Heart left ventricle (tissue), 16 donors: ENCODE measurements at regions not wholly inside any gene's neighbourhood (a gene's known extent, or its start where the extent isn't known, plus 50 kb on each side); places are given as distances from the start of the nearest gene placed in this dataset.
"Not testable (repeated sequence)": the region's sequence is repeated elsewhere in the genome, so short reads cannot be mapped to it uniquely, and the experiment has no call there.

Experiments used
- ATAC-seq, 4 donors: fragments of 200-7000 bp; cut with Tn5 transposase; one replicate each; pipeline ENCODE4 v1.9.1; 2020 to 2022; ENCODE audit warnings: moderate library complexity in 4 of 4, mild to moderate bottlenecking in 3 of 4, moderate number of reproducible peaks in 1 of 4
- DNase-seq, 5 donors: peaks; one replicate each; pipeline ENCODE4 v3.0.0-alpha.2; 2020
- H3K27ac ChIP-seq, 12 donors: fragments of 200-600 bp; sonication (generic) in 4 of 12; one replicate each; pipeline versions ENCODE4 v1.5.0 to v1.8.0; 2016 to 2022; ENCODE audit warnings: mild to moderate bottlenecking in 2 of 12
- H3K27me3 ChIP-seq, 9 donors: fragments of 200-600 bp; sonication (generic) in 2 of 9; one replicate each; pipeline versions ENCODE4 v1.5.1 to v1.8.0; 2016 to 2022; ENCODE audit warnings: mild to moderate bottlenecking in 3 of 9
- H3K36me3 ChIP-seq, 9 donors: fragments of 200-600 bp; sonication (generic) in 2 of 9; one replicate each; pipeline versions ENCODE4 v1.5.0 to v1.8.0; 2018 to 2022; ENCODE audit warnings: mild to moderate bottlenecking in 2 of 9
- H3K4me1 ChIP-seq, 12 donors: fragments of 200-600 bp; sonication (generic) in 4 of 12; one replicate each; pipeline versions ENCODE4 v1.5.0 to v1.8.0; 2016 to 2022; ENCODE audit warnings: mild to moderate bottlenecking in 3 of 12
- H3K4me3 ChIP-seq, 12 donors: fragments of 200-600 bp; sonication (generic) in 4 of 12; one replicate each; pipeline versions ENCODE4 v1.5.0 to v1.8.0; 2017 to 2022; ENCODE audit warnings: mild to moderate bottlenecking in 9 of 12, moderate library complexity in 4 of 12
- H3K9me3 ChIP-seq, 12 donors: fragments of 200-600 bp; sonication (generic) in 4 of 12; one replicate each; pipeline versions ENCODE4 v1.5.0 to v1.8.0; 2016 to 2022; ENCODE audit warnings: mild to moderate bottlenecking in 1 of 12
- POLR2A ChIP-seq, 2 donors: fragments of 450-650 bp; IDR thresholded peaks; one replicate each; pipeline ENCODE4 v1.6.1; 2017; ENCODE audit warnings: antibody characterized with exemption in 2 of 2, mild to moderate bottlenecking in 2 of 2, moderate library complexity in 2 of 2
- WGBS, 4 donors: extraction: QIAGEN DNeasy Blood & Tissue Kit in 2 of 4; methylation state at CpG; one replicate each; pipeline versions ENCODE4 v1.1.5 to v1.1.7; 2013 to 2018; 5-methylcytosine and 5-hydroxymethylcytosine counted together
- intact Hi-C, 10 donors: fragments of 100-400 bp; cut with DNase I; formaldehyde crosslinking; loops; one replicate each; pipeline versions ENCODE4 v1.11.1 to v1.14.2; 2022
- TF ChIP-seq, protein P1 (sequence below), 12 donors: fragments of 200-600 bp; sonication (generic) in 4 of 12; IDR thresholded peaks; one replicate each; pipeline versions ENCODE4 v1.5.0 to v1.8.0; 2018 to 2022; ENCODE audit warnings: antibody characterized with exemption in 12 of 12, mild to moderate bottlenecking in 5 of 12
- donor health status: ischemic (EF 13 %, LVEDD 7.1; RV severe dilation, severe dysfunction).
- donor health status: healthy with polysubstance abuse.
- donor health status: DM: no; HTN: yes; CAD: no.
- donor health status: DM: no; HTN: no; CAD: no.
- donor health status: ischemic (EF 25% LVEDD 6.9; RV normal size, moderate dysfunction).
- donor health status: ischemic (EF 25% LVEDD 5.7; RV mildly dilated, moderate dysfunction).
- donor health status: healthy.
- donor health status: DM: yes; HTN: yes; CAD: no.
- donor health status: ischemic (EF 35%, LVEDD 5.7; RV mildly dilated, moderate dysfunction).
- donor health status: nonischemic (EF 11% LVEDD 7.7; RV severe dilation, severe dysfunction).
- donor health status: DM: yes; HTN: yes; CAD: no.
- donor health status: PGD.
- donor health status: ischemic (EF 29% LVEDD 5.4; RV normal size, mild dysfunction).
- donor health status: nonischemic (EF 23%, LVEDD 6.1; RV moderate dilation, normal function).

DNA sequence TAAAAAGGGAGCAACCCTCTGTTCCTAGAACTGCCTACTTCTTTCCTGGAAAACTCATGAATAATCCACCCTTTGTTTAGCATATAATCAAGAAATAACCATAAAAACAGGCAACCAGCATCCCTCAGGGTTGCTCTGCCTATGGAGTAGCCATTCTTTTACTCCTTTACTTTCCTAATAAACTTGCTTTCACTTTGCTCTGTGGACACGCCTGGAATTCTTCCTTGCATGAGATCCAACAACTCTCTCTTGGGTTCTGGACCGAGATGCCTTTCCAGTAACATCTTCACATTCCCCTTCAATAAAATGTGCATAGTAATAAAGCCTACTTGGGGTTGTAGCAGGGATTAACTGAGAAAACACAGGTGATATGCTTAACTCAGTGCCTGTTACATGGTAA lies 286.4 kb upstream of the AMIGO2 start:
- Histone ChIP-seq H3K4me3 (no peak overlapping the region), H3K9me3 (no peaks in the 10 kb centered on the region), H3K4me1 (peaks cover 0 to 28% (median 2%) of the 10 kb centered on the region in 12 donors), H3K27me3 (peaks cover 0 to 6% (median 0%) of the 10 kb centered on the region in 9 donors), H3K36me3 (no peaks in the 10 kb centered on the region), H3K27ac (no peak overlapping the region)
- WGBS, 4 donors: 62 to 76% (median 71%) methylated on average over 2 of the region's 2 CpGs
- intact Hi-C loops: no loop called here
- DNase-seq: no peak
- ATAC-seq: no peak
- TF ChIP-seq, protein P1, sequence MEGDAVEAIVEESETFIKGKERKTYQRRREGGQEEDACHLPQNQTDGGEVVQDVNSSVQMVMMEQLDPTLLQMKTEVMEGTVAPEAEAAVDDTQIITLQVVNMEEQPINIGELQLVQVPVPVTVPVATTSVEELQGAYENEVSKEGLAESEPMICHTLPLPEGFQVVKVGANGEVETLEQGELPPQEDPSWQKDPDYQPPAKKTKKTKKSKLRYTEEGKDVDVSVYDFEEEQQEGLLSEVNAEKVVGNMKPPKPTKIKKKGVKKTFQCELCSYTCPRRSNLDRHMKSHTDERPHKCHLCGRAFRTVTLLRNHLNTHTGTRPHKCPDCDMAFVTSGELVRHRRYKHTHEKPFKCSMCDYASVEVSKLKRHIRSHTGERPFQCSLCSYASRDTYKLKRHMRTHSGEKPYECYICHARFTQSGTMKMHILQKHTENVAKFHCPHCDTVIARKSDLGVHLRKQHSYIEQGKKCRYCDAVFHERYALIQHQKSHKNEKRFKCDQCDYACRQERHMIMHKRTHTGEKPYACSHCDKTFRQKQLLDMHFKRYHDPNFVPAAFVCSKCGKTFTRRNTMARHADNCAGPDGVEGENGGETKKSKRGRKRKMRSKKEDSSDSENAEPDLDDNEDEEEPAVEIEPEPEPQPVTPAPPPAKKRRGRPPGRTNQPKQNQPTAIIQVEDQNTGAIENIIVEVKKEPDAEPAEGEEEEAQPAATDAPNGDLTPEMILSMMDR (IDR thresholded peaks at IDR 0.05): no peak

- ATAC-seq, H3K27me3 ChIP-seq, DNase-seq, H3K4me3 ChIP-seq, H3K36me3 ChIP-seq, intact Hi-C loops, H3K9me3 ChIP-seq, H3K27ac ChIP-seq: not testable (repeated sequence)
- H3K4me1 ChIP-seq: peaks cover 0 to 34% (median 2%) of the 10 kb centered on the region in 12 donors
- 80 to 86% (median 81%) methylated on average over 7 of the region's 7 CpGs for WGBS, 4 donors
These were observed 285.8 kb upstream of the AMIGO2 start for GRCh38 chr12:47365443-47366076.

DNA sequence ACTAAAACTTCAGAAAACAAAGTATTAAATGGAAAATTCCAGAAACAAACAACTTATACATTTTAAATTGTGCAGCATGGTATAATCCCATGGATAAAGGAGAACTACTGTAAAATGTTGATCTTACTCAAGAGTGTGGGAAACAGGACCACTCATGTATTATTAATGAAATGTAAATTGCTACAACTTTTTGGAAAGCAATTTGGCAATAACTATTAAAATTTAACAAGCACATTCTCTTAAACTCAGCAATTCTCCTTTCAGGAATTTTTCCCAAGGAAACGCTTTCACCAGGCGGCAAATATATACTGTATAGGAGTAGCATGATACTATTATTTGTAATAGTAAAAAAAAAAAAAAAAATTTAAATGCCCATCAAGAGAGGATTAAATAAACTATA lies 284.5 kb upstream of the AMIGO2 start:
- Histone ChIP-seq H3K4me1 (peaks cover 0 to 45% (median 8%) of the 10 kb centered on the region in 12 donors), H3K36me3 (no peaks in the 10 kb centered on the region), H3K9me3 (peaks cover 0 to 3% (median 0%) of the 10 kb centered on the region in 12 donors), H3K4me3 (no peak overlapping the region), H3K27ac (no peak overlapping the region), H3K27me3 (peaks cover 0 to 6% (median 0%) of the 10 kb centered on the region in 9 donors)
- TF ChIP-seq, protein P1 (IDR thresholded peaks at IDR 0.05): no peak
- no peak for TF ChIP-seq POLR2A (IDR thresholded peaks at IDR 0.05)
- DNase-seq: no peak
- intact Hi-C loops: no loop called here
- ATAC-seq: no peak
- WGBS, 4 donors: 96 to 98% (median 97%) methylated on average over 2 of the region's 2 CpGs

DNA sequence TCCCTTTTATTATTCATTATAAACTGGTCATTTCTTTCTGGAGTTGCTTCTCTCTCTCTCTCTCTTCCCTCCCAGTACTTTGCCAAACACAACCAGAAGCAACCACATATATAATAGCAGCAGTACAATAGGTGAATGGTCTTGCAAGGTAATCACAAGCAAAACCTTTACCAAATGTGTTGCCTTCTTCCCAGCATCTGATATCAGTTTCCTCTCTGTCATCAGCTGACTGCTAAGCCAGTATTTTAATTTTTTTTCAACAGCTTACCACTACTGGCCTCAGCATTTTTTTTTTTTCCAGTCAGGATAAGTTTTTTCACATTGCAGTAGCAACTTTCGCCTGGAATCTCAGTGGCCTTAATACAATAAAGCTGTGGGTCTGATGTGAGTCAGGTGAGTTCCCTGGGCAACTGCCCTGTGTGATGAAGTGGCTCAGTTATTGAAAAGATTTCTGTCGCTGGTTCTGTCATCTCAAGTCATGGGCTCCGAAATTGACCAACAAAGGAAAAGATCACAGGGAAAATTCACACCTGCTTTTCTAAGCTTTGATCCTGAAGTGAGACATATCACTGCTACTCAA lies 282.5 kb upstream of the AMIGO2 start:
- Histone ChIP-seq H3K4me3 (no peak overlapping the region), H3K4me1 (peaks cover 0 to 41% (median 8%) of the 10 kb centered on the region in 12 donors), H3K36me3 (no peaks in the 10 kb centered on the region), H3K27me3 (peaks cover 0 to 6% (median 0%) of the 10 kb centered on the region in 9 donors), H3K9me3 (peaks cover 0 to 5% (median 0%) of the 10 kb centered on the region in 12 donors), H3K27ac (peak overlapping the region in 9 of 12 donors; percentile 19 to 95 (median 72))
- DNase-seq (no peak), ATAC-seq (peak in 1 of 4 donors; percentile 25)
- WGBS, 4 donors: 71 to 75% (median 71%) methylated on average over 3 of the region's 3 CpGs
- intact Hi-C loops: no loop called here
- TF ChIP-seq POLR2A (IDR thresholded peaks at IDR 0.05): no peak
- TF ChIP-seq, protein P1 (IDR thresholded peaks at IDR 0.05): no peak
